ENCODE measurements at regions not wholly inside any gene's neighbourhood (a gene's known extent, or its start where the extent isn't known, plus 50 kb on each side); places are given as distances from the start of the nearest gene placed in this dataset.

DNA sequence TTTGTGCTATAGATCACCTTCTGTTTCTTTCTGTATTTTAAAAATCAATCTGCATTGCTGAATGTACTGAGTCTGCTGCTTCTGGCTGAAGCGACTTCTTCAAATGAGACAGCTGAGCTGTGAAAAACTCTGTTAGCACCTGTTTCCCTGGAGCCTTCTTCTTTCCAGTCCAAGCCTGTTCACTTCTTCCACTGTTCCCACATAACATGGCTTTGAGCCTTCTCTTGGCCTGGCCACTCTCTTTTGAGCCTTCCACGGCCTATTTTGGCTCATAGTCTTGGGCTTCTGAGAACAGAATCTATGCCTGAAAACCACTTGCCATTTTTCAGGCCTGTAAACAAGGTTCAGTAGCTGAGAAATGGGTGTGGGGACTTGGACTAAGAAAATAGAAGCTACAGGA lies 132.9 kb upstream of the IGFBP7 start:
- TF ChIP-seq POLR2A (IDR thresholded peaks at IDR 0.05) = no peak
- TF ChIP-seq, protein P1, sequence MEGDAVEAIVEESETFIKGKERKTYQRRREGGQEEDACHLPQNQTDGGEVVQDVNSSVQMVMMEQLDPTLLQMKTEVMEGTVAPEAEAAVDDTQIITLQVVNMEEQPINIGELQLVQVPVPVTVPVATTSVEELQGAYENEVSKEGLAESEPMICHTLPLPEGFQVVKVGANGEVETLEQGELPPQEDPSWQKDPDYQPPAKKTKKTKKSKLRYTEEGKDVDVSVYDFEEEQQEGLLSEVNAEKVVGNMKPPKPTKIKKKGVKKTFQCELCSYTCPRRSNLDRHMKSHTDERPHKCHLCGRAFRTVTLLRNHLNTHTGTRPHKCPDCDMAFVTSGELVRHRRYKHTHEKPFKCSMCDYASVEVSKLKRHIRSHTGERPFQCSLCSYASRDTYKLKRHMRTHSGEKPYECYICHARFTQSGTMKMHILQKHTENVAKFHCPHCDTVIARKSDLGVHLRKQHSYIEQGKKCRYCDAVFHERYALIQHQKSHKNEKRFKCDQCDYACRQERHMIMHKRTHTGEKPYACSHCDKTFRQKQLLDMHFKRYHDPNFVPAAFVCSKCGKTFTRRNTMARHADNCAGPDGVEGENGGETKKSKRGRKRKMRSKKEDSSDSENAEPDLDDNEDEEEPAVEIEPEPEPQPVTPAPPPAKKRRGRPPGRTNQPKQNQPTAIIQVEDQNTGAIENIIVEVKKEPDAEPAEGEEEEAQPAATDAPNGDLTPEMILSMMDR (IDR thresholded peaks at IDR 0.05) = no peak

Data from heart left ventricle (tissue), 13 donors.